ENCODE measurements at regions not wholly inside any gene's neighbourhood (a gene's known extent, or its start where the extent isn't known, plus 50 kb on each side); places are given as distances from the start of the nearest gene placed in this dataset.

DNA sequence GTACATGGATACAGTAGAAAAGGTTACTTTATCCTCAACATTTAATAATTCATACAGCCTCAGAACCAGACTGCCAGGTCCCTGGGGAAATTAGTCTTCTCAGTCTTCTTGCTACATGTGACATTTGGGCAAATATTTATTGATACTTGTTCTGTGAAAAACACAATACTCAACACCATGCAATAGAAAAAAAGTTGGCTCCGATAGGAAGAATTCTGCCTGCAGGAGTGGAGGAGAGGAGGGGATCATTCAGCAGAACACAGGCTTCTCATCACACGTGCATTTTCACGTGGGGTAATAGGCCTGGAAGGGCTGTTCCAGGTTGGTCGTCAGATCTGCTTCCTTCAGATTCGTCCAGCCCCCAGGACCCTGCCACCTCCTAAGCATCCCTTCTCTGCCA, 58.4 kb upstream of the ACKR3 start:
- TF ChIP-seq POLR2AphosphoS5 (IDR thresholded peaks at IDR 0.05; ENCODE audit: low read depth, low read length) (no peak), TAF1 (IDR thresholded peaks at IDR 0.05; ENCODE audit: borderline replicate concordance, insufficient read depth, low read length) (no peak)
